GM18867 (cell line): ENCODE measurements at regions not wholly inside any gene's neighbourhood (a gene's known extent, or its start where the extent isn't known, plus 50 kb on each side); places are given as distances from the start of the nearest gene placed in this dataset.

Experiments used
- ATAC-seq: cut with Tn5 transposase; IDR thresholded peaks from one replicate; pipeline ENCODE4 v1.9.1; 2021; ENCODE audit warnings: mild to moderate bottlenecking, moderate library complexity; ENCODE audit not compliant: unreplicated experiment

DNA sequence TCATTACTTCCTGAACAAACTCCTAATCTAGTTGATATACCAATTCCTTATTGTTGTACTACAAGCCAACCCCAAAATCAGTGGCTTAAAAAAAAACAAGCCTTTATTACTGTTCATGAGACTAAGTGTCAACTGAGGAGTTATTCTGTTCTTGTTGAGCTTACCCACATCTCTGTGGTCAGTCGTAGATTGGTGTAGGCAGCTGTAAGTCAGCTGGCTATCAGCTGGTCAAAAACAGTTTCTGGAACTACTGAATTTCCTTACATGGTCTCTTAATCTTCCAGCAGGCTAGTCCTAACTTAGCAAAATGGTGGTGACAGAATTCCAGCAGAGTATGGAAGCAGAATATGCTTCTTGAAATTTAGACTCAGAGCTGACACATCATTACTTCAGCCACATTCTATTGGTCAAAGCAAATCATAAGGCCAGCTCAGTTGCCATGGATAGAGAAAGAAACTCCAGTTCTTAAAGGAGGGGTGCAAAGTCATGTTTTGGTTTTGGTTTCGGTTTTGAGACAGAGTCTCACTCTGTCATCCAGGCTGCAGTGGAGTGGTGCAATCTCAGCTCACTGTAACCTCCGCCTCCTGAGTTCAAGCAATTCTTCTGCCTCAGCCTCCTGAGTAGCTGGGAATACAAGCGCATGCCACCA, 386.1 kb upstream of the MPDZ start:
- peak; percentile 63 for ATAC-seq

- ATAC-seq = peak; percentile 86
These were observed 381.5 kb upstream of the MPDZ start for GRCh38 chr9:13661014-13661413.

DNA sequence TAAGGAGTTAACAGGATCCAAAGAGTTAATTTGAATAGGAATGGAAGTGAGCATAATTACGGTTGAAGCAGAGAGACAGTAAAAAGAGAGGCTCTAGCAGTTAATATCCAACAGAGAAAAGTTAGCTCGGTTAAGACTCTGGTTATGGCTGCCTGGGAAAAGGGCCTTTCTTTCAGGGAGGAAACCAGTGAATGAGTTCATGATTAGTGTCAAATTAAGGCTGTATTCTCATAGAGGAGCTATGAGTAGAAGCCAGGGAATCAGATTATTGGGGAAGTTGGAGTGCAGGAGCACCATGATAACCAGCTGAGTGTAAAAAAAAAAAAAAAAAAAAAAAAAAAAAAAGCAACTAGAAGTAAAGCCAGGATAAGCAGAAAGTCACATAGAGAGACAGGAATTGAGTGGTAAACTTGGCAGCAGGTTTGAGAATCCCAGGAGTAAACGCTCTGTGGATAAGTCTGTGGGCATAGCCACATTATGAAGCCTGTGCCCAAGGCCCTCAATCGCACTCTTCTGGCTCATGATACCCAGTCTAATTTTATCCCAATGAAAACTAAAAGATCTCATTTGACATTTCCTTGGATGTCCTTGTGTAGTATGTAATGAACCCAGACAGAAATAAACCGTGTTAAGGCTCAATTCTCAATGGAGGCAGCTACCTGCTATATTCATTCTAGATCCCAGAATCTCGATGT, 372.6 kb upstream of the MPDZ start:
- ATAC-seq = no peak

GRCh38 chr9:13651526-13651925, 372.0 kb upstream of the MPDZ start:
- ATAC-seq = no peak

DNA sequence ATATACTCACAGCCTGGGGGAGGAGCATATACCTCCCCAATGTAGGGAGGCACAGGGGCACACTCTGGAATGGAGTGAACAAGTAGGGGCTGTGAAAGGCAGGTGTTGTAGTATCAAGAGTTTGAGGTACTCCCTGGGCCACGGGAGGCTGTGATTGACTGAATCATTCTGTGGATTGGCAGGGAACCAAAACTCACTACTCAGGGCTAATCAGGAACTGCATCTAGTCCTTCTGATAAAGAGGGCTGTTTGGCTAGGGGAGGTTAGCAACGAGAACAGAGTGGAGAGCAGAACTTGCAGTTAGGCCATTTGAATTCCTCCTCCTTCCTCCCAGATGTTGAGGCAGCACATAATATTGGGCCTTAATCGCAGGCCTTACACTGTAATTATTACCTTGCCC, 369.2 kb upstream of the MPDZ start:
- no peak for ATAC-seq

- no peak for ATAC-seq
These were observed 368.6 kb upstream of the MPDZ start for GRCh38 chr9:13648068-13648467.

DNA sequence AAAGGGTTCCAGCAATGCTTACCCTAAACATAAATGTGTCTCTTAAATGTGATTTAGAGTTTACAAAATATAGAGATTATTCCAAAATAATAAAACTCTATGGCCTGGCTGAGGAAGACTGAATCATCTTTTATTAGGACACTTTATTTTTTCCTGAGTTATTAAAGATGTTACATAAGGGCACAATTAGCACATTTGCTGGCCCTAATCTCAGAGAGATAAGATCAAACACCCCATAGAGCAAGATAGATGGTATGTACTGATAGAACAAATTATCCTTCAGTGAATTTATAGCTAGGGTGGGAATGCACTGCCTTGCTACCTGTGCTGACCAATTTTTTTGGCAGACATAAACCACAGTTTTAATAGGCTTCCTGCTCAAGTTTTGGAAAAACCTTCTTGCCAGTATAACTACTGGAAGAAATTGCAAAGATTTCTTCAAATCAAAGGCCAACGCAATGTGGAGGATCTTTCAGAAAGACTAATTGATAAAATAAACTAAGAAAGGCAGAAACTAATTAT, 367.1 kb upstream of the MPDZ start:
- ATAC-seq = no peak

DNA sequence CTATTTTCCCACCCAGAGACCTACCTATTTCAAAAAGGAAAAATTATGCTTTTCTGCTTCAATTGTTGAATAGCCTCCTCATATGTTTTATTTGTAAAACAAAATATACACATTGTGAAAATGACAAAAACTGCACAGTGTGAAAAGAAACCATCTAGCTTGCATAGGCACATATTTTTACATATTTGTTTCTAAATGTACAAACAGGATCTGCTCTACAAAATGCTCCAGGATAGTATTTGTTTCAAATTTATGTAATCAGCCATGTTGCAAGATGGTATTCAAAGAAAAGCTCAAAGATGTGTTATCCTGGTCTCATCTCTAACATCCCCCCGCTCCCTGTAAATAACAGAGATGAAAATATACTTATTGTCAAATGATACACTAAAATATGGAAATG, 366.1 kb upstream of the MPDZ start:
- no peak for ATAC-seq

DNA sequence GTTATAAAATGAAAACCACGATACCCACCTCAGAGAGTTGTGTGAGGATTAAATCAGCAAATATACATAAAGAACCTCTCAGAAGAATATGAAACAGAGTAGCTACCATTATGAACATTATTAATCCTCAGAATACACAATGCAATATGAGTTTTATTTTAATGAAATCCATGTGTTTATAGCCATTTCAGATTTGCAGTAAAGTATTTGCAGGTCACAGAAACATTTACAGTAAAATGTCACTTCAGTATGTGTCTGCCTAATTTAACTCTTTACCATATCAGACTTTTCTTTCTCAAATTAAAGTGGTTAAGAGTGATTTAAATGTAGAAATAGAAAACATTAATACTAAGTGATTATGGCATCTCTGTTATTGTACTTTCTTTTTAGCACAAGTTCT, 365.2 kb upstream of the MPDZ start:
- ATAC-seq = no peak

DNA sequence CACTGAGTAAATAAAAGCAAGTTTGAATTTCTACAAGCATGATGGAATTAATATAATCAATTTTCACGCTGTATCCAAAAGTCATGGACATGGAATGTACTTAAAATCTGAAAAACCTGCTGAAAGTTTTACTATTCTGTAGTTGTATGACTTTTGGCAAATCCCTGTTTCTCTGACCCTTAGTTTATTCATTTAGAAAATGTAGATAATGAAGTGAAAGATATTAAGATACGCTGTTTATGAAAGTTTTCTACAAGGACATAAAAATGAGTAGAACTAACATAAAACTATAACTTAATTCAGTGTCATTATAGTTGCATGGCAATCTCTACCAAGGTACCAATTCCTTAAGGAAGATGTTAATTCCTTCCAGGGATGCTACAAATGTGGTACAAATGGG, 363.2 kb upstream of the MPDZ start:
- no peak for ATAC-seq

GRCh38 chr9:13629067-13629466, 349.6 kb upstream of the MPDZ start:
- ATAC-seq = no peak

- no peak for ATAC-seq
These were observed 349.0 kb upstream of the MPDZ start for GRCh38 chr9:13628526-13628925.

- ATAC-seq = no peak
These were observed 348.0 kb upstream of the MPDZ start for GRCh38 chr9:13627502-13627901.

DNA sequence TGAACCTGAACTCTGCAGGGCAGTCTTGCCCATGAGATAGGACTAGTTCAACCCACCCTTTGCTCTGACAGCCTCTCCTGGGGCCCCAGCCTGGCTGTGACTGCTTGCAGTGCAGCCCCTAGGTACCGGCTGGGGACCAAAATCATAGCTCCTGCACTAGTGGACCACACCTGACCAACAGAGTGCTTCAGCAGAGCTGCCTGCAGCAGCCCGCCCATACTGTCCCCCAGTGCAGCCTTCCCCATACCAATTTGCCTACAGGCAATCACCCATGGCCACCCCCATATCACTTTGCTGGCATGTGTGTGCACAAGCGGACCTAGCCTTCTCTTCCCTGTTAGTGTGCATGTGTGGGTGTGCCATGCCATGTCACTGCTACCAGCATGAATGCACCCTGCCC, 347.6 kb upstream of the MPDZ start:
- no peak for ATAC-seq

DNA sequence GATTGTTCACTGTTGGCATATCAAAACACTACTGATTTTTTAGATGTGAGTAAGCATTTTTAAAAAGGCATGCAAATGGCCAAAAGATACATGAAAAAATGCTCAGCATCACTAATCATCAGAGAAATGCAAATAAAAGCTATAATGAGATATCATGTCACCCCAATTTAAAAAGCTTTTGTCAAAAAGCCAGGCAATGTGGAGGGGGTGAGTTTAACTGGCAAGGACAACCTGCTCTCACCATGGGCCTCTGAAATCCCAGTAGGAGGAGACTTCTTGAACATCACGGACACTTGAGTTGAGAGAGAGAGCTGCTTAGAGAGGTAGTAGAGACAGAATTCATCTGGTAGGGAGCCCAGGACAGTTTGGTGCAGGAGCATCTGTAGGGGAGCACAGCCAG, 347.1 kb upstream of the MPDZ start:
- no peak for ATAC-seq

- ATAC-seq = no peak
These were observed 342.5 kb upstream of the MPDZ start for GRCh38 chr9:13621872-13622564.

GRCh38 chr9:13616491-13617035, 337.1 kb upstream of the MPDZ start:
- no peak for ATAC-seq

DNA sequence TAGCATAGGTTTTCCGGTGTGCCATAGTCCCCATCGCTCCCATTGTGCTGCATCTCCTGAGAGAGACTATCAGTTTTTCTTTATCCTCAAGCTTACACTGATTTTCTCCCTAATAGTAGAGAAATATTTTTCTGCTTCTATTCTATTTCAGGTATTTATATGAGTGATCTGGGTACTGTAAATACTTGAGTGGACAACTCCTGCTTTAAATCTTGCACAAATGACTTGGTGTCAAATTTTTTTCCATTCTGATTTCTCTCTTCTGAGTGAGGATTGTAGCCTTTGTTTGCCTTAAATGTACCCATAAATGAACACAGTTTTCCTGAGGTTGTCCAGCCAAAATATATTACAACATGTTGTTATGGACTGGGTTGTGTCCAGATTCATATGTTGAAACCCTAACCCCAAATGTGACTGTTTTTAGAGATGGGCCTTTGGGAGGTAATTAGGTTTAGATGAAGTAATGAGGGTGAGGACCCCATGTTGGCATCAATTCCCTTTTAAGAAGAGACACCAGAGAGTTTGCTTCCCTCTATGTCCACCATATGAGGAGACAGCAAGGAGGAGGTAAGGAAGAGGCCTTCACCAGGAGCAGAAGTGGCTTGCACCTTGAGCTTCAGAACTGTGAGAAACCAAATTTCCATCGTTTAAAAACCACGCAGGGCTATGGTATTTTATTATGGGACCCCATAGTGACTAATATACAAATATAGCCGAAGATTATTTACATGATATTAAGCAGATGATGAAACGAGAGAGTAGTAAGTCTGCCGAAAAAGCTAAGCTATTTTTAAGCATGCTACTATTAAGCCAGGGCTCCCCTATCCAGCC, 336.4 kb upstream of the MPDZ start:
- ATAC-seq = no peak

- no peak for ATAC-seq
These were observed 334.6 kb upstream of the MPDZ start for GRCh38 chr9:13614060-13614459.

DNA sequence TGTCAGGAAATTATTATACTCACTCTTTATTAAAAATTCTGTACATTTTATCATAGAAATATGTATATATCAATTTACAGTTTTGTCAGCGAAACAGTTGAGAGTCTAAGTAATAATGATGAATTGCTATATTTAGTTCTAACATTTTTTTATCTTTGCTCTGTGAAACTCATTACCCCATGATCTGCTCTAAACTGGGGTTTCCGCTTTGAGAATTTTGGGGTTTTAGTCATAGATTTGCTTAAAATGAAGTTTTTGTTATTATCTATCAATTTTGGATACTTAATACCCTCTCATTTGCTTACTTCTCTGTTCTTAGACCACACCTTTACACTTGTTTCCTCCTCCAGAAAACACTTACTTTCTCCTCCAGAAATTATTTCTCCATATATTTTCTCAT, 333.8 kb upstream of the MPDZ start:
- ATAC-seq = no peak

- ATAC-seq = no peak
These were observed 329.0 kb upstream of the MPDZ start for GRCh38 chr9:13608451-13608850.
